ENCODE measurements at regions not wholly inside any gene's neighbourhood (a gene's known extent, or its start where the extent isn't known, plus 50 kb on each side); places are given as distances from the start of the nearest gene placed in this dataset.

- peak; percentile 37 for DNase-seq (ENCODE audit: low spot score)
These were observed 457.7 kb downstream of the CBLN2 start for GRCh38 chr18:72086421-72086820.

GRCh38 chr18:72075040-72075439 lies 469.1 kb downstream of the CBLN2 start:
- DNase-seq (ENCODE audit: low spot score) = no peak

- DNase-seq (ENCODE audit: low spot score) = no peak
These were observed 481.1 kb downstream of the CBLN2 start for GRCh38 chr18:72063001-72063400.

- DNase-seq (ENCODE audit: low spot score) = no peak
These were observed 485.3 kb downstream of the CBLN2 start for GRCh38 chr18:72058851-72059250.

- DNase-seq (ENCODE audit: low spot score) = no peak
These were observed 488.0 kb downstream of the CBLN2 start for GRCh38 chr18:72056171-72056570.

- no peak for DNase-seq (ENCODE audit: low spot score)
These were observed 502.7 kb downstream of the CBLN2 start for GRCh38 chr18:72041313-72042032.

- DNase-seq (ENCODE audit: low spot score) = no peak
These were observed 530.7 kb downstream of the CBLN2 start for GRCh38 chr18:72013427-72013850.

- DNase-seq (ENCODE audit: low spot score) = no peak
These were observed 545.5 kb downstream of the CBLN2 start for GRCh38 chr18:71998547-71999097.

GRCh38 chr18:71995904-71996465 lies 548.2 kb downstream of the CBLN2 start:
- DNase-seq (ENCODE audit: low spot score) = no peak

- DNase-seq (ENCODE audit: low spot score) = no peak
These were observed 549.9 kb downstream of the CBLN2 start for GRCh38 chr18:71994273-71994672.

- no peak for DNase-seq (ENCODE audit: low spot score)
These were observed 554.5 kb downstream of the CBLN2 start for GRCh38 chr18:71989616-71990015.

- DNase-seq (ENCODE audit: low spot score) = no peak
These were observed 557.6 kb downstream of the CBLN2 start for GRCh38 chr18:71986351-71987050.

GRCh38 chr18:71976744-71977143 lies 567.4 kb downstream of the CBLN2 start:
- no peak for DNase-seq (ENCODE audit: low spot score)

- DNase-seq (ENCODE audit: low spot score) = no peak
These were observed 577.4 kb downstream of the CBLN2 start for GRCh38 chr18:71966791-71967190.

- no peak for DNase-seq (ENCODE audit: low spot score)
These were observed 585.5 kb downstream of the CBLN2 start for GRCh38 chr18:71958605-71959004.

- DNase-seq (ENCODE audit: low spot score) = no peak
These were observed 593.1 kb downstream of the CBLN2 start for GRCh38 chr18:71951001-71951400.

- no peak for DNase-seq (ENCODE audit: low spot score)
These were observed 601.7 kb downstream of the CBLN2 start for GRCh38 chr18:71942433-71942832.

GRCh38 chr18:71939483-71939882 lies 604.7 kb downstream of the CBLN2 start:
- DNase-seq (ENCODE audit: low spot score) = no peak

- DNase-seq (ENCODE audit: low spot score) = no peak
These were observed 607.4 kb downstream of the CBLN2 start for GRCh38 chr18:71936744-71937143.

- DNase-seq (ENCODE audit: low spot score) = no peak
These were observed 624.9 kb downstream of the CBLN2 start for GRCh38 chr18:71919211-71919610.

GRCh38 chr18:71913641-71914040 lies 630.5 kb downstream of the CBLN2 start:
- no peak for DNase-seq (ENCODE audit: low spot score)

GRCh38 chr18:71902482-71902881 lies 641.7 kb downstream of the CBLN2 start:
- no peak for DNase-seq (ENCODE audit: low spot score)

All from D341Med (cell line).